CD4-positive, alpha-beta T cell treated with Interleukin-6 for 4 hours (primary cell): ENCODE measurements at regions not wholly inside any gene's neighbourhood (a gene's known extent, or its start where the extent isn't known, plus 50 kb on each side); places are given as distances from the start of the nearest gene placed in this dataset.

Source experiments
- DNase-seq: peaks from one replicate; pipeline ENCODE4 v3.0.0-alpha.2; 2020; ENCODE audit warnings: mixed read lengths

DNA sequence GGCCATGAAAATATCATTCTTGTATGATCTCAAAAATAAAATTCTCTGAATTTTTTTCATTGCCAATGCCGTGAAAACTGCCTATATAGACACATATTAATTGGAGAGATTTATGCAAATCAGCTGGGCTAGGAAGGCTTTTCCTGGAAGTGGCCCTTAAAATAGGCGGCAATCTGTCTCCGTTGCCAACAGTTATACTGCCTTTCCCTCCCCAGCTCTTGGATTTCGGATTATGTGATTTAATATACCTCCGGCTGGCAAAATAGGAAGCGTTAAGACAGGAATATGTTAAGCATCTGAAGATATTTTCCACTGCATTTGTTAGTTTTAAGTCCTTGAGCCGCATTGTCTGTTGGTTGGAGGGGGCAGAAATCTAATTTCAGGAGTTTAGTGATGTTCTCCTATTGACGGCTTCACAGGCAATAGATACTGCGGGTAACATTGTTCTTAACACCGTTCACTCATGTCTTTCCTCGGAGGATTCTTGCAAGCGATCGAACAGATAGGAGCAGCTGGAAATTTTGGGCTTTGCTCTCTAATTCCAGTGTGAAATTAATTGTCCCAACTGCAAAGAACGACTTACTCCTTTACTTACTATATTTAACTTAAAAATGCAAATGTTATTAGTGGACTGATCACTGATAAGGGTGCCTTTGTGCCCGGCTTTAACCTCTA, 113.3 kb downstream of the LINC00237 start:
- DNase-seq = no peak

DNA sequence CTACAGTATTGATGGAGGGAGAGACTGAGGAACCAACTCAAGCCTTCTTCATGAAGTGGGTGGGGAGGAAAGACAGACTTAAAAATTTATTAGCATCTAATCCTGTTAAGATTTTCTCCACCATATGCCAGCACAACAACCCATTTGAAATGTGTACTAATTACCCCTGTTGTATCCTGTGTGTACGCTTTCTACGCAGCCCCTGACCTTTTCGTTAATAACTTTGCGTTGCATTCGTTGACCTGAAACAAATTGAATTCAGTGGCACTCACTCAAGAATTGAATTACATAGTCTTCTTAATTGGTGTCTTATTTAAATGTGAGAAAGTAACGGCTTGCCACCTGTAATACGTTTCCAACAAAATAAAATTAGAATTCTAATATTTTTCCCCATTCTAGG, 113.9 kb downstream of the LINC00237 start:
- no peak for DNase-seq

DNA sequence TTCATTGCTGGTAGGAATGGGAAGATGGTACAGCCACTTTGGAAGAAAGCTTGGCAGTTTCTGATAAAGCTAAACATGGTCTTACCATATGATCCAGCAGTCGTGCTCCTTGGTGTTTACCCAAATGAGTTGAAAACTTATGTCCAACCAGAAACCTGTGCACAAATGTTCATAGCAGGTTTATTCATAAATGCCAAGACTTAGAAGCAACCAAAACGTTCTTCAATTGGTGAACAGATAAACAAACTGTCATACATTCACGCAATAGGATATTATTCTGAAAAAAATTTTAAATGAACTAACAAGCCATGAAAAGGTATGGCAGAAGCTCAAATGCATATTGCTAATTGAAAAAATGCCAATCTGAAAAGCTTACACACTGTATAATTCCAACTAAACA, 117.1 kb downstream of the LINC00237 start:
- DNase-seq = no peak

DNA sequence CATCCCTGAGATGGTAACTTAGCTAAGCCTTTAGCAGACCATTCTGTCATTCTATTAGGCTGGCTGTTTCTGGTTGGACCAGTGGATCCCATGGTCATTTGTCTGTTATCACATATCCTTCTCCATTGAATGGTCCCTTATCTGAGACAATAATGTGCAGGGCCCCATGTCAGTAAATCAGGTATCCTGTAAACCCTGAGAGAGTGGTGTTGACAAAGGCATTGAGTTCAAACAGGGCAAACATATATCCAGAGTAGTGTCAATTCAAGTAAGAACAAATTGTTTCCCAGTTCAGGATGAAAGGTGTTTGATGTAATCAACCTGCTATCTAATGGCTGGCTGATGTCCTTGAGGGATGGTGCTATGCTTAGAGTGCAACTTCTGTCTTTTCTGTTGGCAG, 126.2 kb downstream of the LINC00237 start:
- DNase-seq = no peak

DNA sequence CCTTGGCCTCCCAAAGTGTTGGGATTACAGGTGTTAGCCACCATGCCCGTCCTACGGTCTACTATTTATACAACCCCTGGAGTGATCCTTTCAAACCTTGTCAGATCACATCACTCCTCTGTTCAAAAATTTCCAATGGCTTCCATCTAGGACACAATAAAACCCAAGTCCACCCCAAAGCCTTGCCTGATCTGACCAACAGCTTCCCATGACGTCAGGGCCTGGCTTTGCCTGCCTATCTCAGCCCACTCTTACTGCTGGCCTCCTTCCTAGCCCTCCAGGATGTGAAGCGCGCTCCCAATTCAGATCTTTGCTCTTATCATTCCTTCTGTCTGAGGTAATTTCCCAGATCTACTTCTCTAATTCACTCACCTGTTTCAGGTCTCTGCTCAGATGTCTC, 128.4 kb downstream of the LINC00237 start:
- no peak for DNase-seq

DNA sequence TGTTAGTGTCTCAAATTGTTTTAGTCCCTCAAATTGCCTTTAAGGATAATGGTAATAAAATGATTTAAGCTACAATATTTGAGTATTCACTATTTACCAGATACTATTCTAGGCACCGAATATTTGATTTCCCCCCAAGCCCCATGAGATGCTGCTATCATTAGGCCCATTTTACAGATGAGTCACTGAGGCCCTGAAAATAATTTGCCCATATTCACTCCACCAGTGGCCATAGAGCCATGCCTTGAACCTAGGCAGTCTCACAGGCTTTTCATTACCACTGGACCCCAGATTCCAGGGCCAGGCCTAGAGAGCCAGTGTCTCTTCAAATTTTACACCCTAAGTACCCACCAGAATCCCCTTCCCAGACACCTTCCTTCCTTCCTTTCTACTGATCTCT, 133.7 kb downstream of the LINC00237 start:
- DNase-seq = no peak

DNA sequence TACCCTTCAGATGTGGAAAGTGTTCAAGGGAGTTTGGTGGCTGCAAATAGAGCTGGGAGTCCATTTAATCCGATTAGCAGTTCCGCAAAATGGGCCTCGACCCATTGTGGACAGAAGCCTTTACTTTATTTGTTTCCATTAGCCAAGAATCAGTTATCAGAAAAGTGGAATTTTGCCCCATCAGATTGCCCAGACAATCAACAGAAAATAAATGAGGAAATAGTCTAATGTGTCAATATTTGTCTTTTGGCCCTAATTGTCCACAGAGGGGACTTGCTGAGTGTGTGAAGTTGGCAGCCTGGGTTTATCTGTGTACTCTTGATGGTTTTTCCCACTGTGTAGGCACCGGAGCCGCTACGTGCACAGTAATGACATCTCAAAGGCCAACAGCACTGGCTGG, 134.3 kb downstream of the LINC00237 start:
- DNase-seq = no peak

DNA sequence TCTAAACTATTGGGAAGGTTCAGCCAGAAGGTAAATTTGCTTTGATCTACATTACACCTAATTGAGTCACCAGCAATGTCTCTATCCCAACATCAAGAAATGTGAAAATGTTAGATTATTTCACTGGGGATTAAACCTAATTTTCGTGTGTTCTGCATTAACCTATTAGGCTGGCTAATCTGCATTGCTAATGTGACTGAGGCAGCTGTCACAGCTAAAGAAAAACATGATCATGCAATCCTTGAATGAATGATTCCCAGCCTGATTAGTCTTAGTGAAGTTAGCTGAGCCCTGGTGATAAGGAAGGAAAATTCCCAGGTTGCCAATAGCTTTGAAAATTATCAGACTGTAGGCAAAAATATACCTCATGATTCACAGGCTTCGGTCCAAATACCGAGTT, 135.3 kb downstream of the LINC00237 start:
- no peak for DNase-seq

DNA sequence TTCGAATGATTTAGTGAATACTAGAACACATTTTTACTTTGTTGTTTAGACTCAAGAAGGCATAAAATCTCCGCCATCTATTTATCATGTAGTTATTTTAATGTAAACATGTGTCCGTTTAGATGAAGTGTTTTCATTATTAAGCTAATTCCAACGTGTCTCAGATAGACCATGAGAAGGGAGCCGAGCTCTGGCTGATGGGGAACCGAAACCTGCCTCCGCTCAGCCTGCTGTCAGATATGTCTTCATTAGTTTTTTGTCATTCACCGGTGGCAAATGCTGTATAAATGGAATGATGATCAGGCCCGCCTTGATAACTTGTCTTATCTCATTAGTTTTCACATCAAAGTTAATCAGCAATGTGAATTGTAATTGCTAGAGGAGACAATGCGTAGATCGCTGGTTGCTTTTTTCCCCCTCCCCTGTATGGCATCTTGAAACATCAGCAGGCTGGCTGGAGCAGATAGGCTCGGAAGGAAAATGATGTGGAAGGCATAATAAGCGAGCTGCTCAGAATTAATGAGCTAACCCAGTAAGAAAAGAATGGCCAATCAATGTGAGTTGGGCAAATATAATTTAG, 136.4 kb downstream of the LINC00237 start:
- no peak for DNase-seq

DNA sequence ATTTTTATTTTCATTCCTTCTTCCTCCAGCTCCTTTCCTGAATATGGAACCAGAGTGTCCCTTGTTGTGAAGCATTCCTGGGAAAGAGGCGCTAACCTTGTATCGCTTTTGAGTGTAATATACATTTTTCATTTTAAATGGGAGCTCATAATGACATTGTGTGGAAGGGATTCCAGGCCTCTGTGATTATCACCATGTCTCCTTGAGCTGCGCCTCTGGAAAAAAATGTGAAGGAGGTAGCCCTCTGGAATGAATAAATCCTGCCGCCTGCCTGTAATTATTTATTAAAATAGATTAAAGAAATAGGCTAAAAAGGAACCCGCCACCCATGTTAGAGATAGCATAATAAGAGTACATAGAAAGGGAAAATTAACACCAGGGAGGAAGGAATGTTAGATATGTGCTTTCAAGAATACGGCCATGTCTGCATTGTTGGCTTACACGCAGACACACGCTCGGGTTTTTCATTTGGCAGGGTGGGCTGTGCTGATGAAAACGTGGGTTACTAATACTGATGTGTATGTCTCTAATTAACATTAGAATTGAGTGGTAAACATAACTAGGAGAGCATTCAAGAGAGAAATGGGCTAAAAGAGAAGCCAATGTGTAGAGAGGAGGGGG, 138.5 kb downstream of the LINC00237 start:
- DNase-seq = no peak

DNA sequence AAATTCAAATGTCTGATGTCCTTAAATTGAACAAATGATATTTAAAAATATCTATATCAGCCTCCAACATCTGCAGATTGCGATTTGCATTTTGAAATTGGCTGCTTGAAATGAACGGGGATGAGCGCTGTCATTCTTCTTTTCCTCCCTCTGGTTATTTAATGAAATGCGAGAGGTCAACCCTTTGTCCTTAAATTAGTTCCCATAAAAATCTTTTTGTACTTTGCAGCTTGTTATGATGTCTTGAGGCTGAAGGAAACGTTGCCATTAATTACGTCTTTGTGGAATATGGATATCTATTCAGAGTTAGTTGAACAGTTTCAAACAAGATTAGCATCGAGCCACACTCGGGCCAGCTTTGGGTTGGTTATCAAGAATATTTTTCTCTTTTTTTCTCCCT, 140.0 kb downstream of the LINC00237 start:
- no peak for DNase-seq

DNA sequence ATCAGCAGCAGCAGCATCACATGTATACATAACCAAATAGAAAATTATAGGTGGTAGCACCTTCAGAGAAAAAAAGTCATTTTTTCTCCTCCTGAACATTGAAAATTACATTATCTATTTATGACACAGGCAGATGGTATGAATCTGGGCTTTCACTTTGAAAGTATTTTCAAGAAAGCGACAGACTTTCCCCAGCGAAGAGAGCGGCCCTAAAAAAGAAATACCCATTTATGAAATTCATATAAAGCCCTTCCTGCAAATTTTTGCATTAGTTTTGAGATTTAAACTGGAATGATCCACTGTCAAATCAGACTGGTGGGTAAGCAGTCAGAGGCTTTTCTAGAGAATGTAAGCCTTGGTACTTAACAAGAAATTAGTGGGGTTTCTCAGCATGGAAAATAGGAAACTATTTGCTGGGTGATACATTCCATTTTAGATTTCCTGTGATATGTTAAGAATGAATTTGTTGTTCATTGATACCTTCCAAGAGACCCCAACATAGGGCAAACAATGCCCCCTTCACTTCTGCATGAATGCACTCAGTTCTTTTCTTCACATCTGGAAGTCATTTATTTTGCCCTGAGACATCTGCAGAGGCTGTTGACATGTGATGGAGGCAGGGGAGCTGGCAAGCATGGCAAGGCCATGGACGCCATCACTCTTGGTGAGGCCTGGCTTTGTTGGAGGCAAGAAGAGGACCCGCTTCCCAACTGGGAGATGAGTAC, 147.0 kb downstream of the LINC00237 start:
- no peak for DNase-seq

DNA sequence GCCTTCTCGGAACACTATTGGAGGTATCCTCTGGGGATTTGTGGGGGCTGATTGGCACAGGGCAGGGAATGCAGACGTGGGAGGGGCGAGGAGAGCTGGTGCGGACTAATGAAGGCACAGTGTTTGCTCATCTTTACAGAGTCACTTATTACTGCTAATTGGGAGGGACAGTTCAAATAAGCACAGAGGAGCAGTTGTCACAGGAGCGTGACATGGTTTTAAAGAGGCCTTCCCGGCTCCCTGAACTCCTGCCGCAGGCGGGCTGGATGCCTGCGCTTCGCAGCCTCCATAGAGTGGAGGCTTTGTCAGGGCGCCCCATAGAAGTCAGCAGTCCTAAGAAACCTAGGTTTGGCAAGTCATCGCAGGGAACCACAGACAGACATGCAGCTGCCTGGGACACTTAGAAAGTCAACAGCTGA, 149.6 kb downstream of the LINC00237 start:
- DNase-seq = no peak

DNA sequence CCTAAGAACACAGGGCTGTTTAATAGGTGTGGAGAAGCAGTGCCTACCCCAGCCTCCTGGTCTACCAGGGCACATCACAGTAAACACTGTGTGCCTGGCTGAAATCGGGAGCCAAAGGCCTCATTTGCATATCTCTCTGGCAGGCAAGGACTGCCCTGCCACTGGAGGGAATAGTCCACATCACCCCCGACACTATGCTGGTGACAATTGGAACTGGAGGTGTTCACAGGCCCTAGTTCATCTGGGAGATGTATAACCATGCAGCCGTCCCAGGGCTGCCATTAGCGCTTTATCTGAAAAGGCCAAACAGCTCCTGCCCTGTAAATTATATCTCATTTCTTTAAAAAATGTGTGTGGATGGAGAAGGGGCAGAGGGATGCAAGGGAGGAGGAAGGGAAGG, 150.3 kb downstream of the LINC00237 start:
- DNase-seq = no peak

DNA sequence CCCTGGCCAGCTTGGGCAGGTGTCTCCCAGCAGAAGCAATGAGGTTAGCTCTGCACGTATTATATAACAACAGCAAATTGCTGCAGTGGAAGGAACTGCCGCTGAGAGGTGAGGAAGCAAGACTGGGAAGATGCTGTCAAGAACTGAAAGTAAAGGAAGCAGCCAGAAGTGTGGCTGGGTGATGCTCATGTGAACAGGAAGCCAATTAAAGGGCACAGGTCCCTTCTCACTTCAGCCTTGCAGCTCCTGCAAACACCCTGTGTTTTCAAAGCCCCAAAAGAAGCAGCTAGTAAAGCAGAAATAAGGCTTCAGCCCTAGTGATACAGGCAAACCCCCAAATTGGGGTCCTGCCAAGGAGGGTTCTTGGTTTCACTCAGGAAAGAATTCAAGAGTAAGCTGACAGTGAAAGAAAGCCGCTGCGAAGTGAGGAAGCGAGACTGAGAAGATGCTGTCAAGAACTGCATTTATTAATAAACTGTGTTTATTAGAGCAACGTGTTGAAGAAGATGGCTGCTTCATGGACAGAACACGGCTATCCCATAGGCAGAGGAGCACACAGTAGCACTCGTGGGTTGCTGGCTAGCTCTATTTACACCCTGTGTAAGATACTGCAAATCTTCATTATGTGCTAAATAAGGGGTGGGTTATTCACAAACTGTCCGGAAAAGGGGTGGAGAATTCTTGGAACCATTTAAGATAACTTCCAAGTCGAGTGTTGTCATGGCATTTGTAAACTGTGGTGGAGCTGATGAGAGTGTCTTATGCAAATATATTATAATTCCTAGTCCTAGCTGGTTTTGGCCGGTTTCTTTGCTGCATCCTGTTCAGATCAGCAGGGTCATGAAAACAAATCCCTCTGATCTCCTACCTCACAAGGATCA, 152.2 kb downstream of the LINC00237 start:
- DNase-seq = no peak

DNA sequence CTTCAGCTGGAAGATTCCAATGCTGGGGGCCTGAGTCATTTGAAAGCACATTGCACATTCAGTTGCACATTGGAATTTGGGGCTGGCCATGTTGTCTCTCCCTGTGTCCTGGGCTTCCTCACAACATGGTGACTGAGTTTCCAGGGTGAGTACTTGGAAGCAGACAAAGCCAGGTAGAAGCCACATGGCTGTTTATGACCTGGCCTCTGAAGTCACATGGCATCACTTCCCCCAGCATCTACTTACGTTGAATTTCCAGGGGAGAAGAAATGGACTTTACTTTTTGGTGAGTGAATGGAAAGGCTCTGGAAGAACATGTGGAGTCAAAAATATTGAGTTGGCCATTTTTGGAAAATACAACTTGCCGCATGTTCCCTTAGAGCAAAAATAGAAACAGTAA, 155.5 kb downstream of the LINC00237 start:
- DNase-seq = no peak

DNA sequence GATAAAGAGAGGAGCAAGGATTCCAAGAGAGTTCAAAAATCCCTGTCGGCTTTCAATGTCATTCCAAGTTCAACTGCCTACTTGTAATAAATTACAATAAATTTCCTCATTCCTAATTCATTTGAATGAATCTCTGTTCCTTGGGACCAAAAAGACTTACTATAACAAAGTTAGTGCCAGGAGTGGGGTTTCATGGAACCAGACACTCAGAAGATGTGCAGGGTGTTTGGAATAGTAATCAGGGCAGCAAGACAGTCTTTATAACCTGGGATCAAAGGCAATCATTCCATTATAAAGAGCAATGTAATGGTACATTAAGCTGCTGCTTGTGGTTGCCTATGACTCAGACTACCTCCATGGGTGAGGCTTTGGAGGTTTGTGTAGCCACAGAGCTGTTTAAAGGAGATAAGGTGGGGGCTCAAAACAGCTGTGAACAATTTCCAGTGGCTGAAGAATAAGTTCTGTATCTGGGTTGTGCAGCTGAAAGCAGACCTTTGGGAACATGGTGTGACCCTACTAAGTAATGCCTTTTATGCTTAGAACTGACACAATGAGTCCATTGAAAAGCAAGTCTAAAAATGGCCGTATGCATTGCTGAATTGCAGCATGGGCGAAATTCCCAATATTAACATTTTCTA, 159.9 kb downstream of the LINC00237 start:
- no peak for DNase-seq

DNA sequence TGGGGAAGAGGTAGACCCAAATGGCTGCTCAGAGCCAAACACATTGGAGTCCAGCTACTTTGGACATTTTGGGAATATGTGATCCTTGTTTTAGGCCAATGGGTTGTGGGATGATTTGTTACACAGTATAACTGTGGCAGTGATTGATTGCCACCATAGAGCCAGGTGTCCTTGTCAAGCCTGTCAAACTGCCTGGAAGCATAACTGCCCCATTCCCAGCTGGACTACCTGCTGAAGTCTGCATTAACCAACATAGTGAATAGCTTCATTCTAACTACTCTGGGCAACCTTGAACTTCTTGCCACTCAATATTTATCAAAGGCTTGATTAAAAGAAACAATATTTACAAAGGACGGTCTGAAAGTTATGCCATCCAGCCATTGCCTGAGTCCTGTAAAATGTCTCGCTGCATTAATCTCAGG, 164.7 kb downstream of the LINC00237 start:
- no peak for DNase-seq

DNA sequence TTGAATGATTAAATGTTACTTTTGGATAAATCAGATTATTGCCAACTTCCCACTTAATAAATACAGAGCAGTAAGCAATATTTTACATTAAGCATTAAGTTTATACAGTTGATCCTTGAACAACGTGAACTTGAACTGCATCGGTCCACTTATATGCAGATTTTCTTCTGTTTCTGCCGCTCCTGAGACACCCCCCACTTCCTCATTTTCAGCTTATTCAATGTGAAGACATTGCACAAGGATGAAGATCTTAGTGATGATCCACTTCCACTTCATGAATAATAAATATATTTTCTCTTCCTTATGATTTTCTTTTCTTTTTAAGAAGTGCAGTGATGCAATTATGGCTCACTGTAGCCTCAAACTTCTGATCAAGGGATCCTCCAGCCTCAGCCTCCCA, 167.2 kb downstream of the LINC00237 start:
- DNase-seq = no peak

DNA sequence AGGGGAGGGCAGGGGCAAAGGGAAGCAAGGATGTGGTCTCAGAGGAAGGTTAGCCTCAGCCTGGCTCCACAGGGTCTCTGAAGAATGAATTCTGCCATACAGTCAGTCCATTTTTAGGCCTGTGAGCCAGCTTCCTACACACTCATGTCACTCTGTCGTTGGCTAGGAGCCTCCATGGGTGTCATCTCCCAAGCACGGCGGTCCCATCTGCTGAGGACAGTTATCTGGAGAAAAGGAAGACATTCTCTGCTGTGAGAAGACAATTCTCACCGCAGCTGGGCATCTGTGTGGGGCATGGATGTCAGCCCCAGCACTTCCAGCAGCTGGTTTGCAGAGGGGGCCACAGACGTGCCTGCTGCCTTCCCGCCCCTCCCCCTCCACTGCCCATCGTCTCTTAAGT, 167.6 kb downstream of the LINC00237 start:
- DNase-seq = no peak

DNA sequence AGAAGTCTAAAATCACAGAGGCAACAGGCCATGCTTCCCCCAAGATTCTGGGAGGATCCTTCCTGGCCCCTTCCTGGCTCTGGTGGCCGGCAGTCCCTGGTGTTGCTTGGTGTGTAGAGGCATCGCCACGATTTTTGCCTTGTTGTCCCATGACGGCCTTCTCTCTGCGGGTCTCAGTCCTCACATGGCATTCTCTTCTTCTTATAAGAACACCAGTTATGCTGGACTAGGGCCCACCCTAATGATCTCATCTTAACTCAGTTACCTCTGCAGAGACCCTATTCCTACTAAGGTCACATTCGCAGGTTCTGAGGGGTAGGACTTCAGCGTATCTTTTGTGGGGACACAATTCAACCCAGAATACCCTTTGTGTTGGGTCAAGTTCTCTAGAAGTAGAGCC, 168.0 kb downstream of the LINC00237 start:
- DNase-seq = no peak
